ENCODE measurements at regions not wholly inside any gene's neighbourhood (a gene's known extent, or its start where the extent isn't known, plus 50 kb on each side); places are given as distances from the start of the nearest gene placed in this dataset.

- Mint-ChIP-seq H3K4me1 (peaks cover 33% of the 10 kb centered on the region), H3K27me3 (ENCODE audit: low read depth) (peaks cover 4% of the 10 kb centered on the region), H3K9me3 (no peaks in the 10 kb centered on the region)
These were observed 114.0 kb downstream of the LCA5 start for GRCh38 chr6:79423216-79423615.

GRCh38 chr6:79422666-79423065 is 114.6 kb downstream of the LCA5 start:
- Mint-ChIP-seq H3K27me3 (ENCODE audit: low read depth) (peaks cover 4% of the 10 kb centered on the region), H3K27ac (peak overlapping the region in 2 of 3 experiments; percentile 12 to 65), H3K4me1 (peaks cover 33% of the 10 kb centered on the region), H3K36me3 (ENCODE audit: low read depth) (no peaks in the 10 kb centered on the region), H3K4me3 (no peak overlapping the region), H3K9me3 (no peaks in the 10 kb centered on the region)
- TF ChIP-seq, protein P1, sequence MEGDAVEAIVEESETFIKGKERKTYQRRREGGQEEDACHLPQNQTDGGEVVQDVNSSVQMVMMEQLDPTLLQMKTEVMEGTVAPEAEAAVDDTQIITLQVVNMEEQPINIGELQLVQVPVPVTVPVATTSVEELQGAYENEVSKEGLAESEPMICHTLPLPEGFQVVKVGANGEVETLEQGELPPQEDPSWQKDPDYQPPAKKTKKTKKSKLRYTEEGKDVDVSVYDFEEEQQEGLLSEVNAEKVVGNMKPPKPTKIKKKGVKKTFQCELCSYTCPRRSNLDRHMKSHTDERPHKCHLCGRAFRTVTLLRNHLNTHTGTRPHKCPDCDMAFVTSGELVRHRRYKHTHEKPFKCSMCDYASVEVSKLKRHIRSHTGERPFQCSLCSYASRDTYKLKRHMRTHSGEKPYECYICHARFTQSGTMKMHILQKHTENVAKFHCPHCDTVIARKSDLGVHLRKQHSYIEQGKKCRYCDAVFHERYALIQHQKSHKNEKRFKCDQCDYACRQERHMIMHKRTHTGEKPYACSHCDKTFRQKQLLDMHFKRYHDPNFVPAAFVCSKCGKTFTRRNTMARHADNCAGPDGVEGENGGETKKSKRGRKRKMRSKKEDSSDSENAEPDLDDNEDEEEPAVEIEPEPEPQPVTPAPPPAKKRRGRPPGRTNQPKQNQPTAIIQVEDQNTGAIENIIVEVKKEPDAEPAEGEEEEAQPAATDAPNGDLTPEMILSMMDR (IDR thresholded peaks at IDR 0.05; ENCODE audit: unreplicated experiment in 3 of 3): no peak

More at GRCh38 chr6:79423216-79423615, 114.0 kb downstream of the LCA5 start:
- H3K27ac Mint-ChIP-seq: peak overlapping the region in 2 of 3 experiments; percentile 10 to 65
- H3K4me3 Mint-ChIP-seq: no peak overlapping the region
- TF ChIP-seq, protein P1 (IDR thresholded peaks at IDR 0.05; ENCODE audit: unreplicated experiment in 3 of 3): no peak
- no peaks in the 10 kb centered on the region for H3K36me3 Mint-ChIP-seq (ENCODE audit: low read depth)

DNA sequence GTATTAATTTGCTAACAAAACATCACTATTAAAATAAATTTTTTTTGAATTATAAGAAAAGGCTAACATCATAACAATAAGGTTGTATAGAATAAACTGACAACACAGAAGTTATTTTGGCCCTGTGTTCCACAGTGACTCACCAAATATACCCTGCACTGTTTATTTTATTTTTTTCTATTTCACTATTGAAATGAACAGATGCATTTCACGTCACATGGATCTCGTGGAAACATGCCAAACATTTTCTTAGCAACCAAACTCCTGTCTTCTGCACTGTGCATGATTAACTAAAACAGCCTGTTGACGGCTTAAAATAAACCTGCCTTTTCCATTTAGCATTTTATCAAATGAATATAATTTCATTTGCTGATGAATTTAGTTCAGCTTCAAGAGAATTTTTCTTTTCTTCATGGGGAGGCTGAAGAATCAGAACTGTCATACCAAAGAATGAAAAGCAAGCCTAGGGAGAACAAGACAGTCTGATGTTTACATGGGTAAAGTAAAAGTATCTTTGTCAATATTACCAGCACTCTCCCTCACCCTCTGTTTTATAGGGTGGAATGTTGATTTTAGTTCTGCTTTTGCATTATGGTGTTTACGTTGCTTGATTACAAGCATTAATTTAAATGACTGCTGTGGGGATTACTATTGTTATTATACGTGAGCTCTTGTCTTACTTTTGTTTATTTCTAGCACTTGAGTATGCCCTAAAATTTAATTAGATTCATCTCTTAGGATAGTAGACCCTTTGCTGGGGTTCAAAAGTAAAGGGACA is 115.3 kb downstream of the LCA5 start:
- peak overlapping the region in 2 of 3 experiments; percentile 66 to 69 for H3K4me3 Mint-ChIP-seq
- H3K27ac Mint-ChIP-seq: peak overlapping the region; percentile 12 to 82 (median 63)
- no peaks in the 10 kb centered on the region for H3K9me3 Mint-ChIP-seq
- TF ChIP-seq, protein P1 (IDR thresholded peaks at IDR 0.05; ENCODE audit: unreplicated experiment in 3 of 3): no peak
- no peaks in the 10 kb centered on the region for H3K36me3 Mint-ChIP-seq (ENCODE audit: low read depth)
- peaks cover 33% of the 10 kb centered on the region for H3K4me1 Mint-ChIP-seq
- peaks cover 4% of the 10 kb centered on the region for H3K27me3 Mint-ChIP-seq (ENCODE audit: low read depth)

DNA sequence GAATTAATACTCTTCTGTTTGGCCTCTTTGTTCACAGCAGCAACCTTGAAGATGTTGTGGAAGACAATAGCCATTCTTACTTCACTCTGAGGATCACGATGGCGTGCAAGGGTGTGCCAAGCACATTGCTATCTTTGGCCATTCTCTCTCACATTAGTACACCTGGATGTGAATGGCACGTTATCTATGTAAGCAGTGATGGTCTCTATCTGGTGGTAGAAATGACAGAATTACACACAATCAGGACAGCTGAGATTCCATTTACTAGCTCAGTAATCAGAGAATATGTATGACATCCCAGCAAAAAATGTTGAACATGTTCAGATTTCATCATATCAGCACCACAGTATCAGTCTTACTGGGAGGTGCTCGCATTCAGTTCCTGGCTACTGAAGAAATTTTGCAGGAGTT is 116.2 kb downstream of the LCA5 start:
- Mint-ChIP-seq H3K27me3 (ENCODE audit: low read depth) (peaks cover 4% of the 10 kb centered on the region), H3K36me3 (ENCODE audit: low read depth) (no peaks in the 10 kb centered on the region), H3K4me1 (peaks cover 39% of the 10 kb centered on the region), H3K9me3 (no peaks in the 10 kb centered on the region), H3K27ac (peak overlapping the region; percentile 7 to 83 (median 78)), H3K4me3 (no peak overlapping the region)
- TF ChIP-seq, protein P1 (IDR thresholded peaks at IDR 0.05; ENCODE audit: unreplicated experiment in 3 of 3): no peak

- Mint-ChIP-seq H3K27me3 (ENCODE audit: low read depth) (peaks cover 4% of the 10 kb centered on the region), H3K4me3 (no peak overlapping the region), H3K9me3 (no peaks in the 10 kb centered on the region), H3K36me3 (ENCODE audit: low read depth) (no peaks in the 10 kb centered on the region), H3K4me1 (peaks cover 36% of the 10 kb centered on the region), H3K27ac (peak overlapping the region; percentile 7 to 83 (median 78))
- TF ChIP-seq, protein P1 (IDR thresholded peaks at IDR 0.05; ENCODE audit: unreplicated experiment in 3 of 3): no peak
These were observed 117.2 kb downstream of the LCA5 start for GRCh38 chr6:79420054-79420453.

DNA sequence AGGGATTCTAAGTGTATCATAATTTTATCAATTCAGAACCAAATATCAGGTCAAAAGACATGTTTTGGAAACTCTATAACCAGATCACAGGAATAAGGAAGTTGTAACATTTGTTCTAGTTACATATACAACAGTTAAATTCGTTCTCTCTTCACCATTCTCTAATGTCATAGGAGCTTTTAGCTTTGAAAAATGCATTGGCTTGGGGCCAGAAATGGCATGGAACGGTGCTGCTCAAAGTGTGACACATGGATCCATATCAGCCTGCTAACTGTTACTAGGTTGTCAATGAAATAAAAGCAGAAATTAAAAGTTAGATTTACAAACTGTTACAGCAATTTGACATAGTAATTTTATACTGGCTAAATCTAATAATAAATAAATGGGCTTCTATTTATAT is 120.3 kb downstream of the LCA5 start:
- Mint-ChIP-seq H3K27me3 (ENCODE audit: low read depth) (peaks cover 4% of the 10 kb centered on the region), H3K9me3 (no peaks in the 10 kb centered on the region), H3K27ac (no peak overlapping the region), H3K36me3 (ENCODE audit: low read depth) (no peaks in the 10 kb centered on the region), H3K4me3 (no peak overlapping the region), H3K4me1 (peaks cover 27% of the 10 kb centered on the region)
- TF ChIP-seq, protein P1 (IDR thresholded peaks at IDR 0.05; ENCODE audit: unreplicated experiment in 3 of 3): no peak

Data from nephron (organoid).